AG04449 (cell line): ENCODE measurements at regions not wholly inside any gene's neighbourhood (a gene's known extent, or its start where the extent isn't known, plus 50 kb on each side); places are given as distances from the start of the nearest gene placed in this dataset.

Experiments used
- CTCF ChIA-PET: fragments of 350-600 bp; formaldehyde crosslinking; extraction: SDS; loops from one replicate; lab custom pipeline; 2021; ENCODE audit warnings: antibody characterized with exemption; lab: Yijun Ruan, JAX
- POLR2A ChIA-PET: fragments of 400-600, 350-600 bp; formaldehyde crosslinking; extraction: SDS; loops from one replicate; lab custom pipeline; 2020; ENCODE audit warnings: antibody characterized with exemption, inconsistent platforms; lab: Yijun Ruan, JAX
- DNase-seq: peaks from one replicate; pipeline ENCODE4 v3.0.0-alpha.2; 2010; ENCODE audit warnings: low read depth, low spot score
- H3K4me3 ChIP-seq: 2 replicates; pipeline ENCODE4 v1.5.1; 2011; ENCODE audit warnings: low read depth, mild to moderate bottlenecking, control low read depth, low read length
- CTCF ChIP-seq: IDR thresholded peaks from one replicate; pipeline ENCODE4 v1.5.1; 2011; ENCODE audit warnings: mild to moderate bottlenecking, moderate library complexity, low read length, control low read depth, inconsistent platforms; ENCODE audit not compliant: insufficient read depth; ENCODE audit errors: missing control alignments

- H3K4me3 ChIP-seq, result no peak overlapping the region
- no peak for TF ChIP-seq CTCF
- CTCF ChIA-PET, result interaction anchor here (0.9 to 1.9 kb wide), 3 partner anchors 19 to 45 kb away, joined by 4 to 13 read pairs (median 6); no protein-coding TSS in a partner anchor
- DNase-seq, result no peak
- POLR2A ChIA-PET, result no interaction called here
These were observed 121.2 kb upstream of the TANK start for GRCh38 chr2:161039071-161039470.

- POLR2A ChIA-PET, result interaction anchor here (0.7 kb wide), 1 partner anchor 11 kb away, joined by 4 read pairs; no protein-coding TSS in a partner anchor
- CTCF ChIA-PET, result interaction anchor here (1.6 to 2.5 kb wide), 2 partner anchors 10 to 23 kb away, joined by 3 to 14 read pairs; no protein-coding TSS in a partner anchor
- no peak overlapping the region for H3K4me3 ChIP-seq
- no peak for TF ChIP-seq CTCF
- DNase-seq, result no peak
These were observed 118.9 kb upstream of the TANK start for GRCh38 chr2:161041356-161041755.

- ChIA-PET CTCF (interaction anchor here (2.5 to 6.7 kb wide), 2 partner anchors 21 kb away, joined by 14 to 39 read pairs; no protein-coding TSS in a partner anchor), POLR2A (no interaction called here)
- no peak for DNase-seq
- no peak for TF ChIP-seq CTCF
- H3K4me3 ChIP-seq, result no peak overlapping the region
These were observed 117.1 kb upstream of the TANK start for GRCh38 chr2:161042990-161043625.

- H3K4me3 ChIP-seq, result no peak overlapping the region
- no peak for DNase-seq
- TF ChIP-seq CTCF, result no peak
- POLR2A ChIA-PET, result no interaction called here
- CTCF ChIA-PET, result interaction anchor here (1.5 to 6.7 kb wide), 2 partner anchors 11 to 19 kb away, joined by 3 to 39 read pairs; no protein-coding TSS in a partner anchor
These were observed 115.9 kb upstream of the TANK start for GRCh38 chr2:161044095-161044865.

- CTCF ChIA-PET, result interaction anchor here (1.5 to 6.7 kb wide), 2 partner anchors 11 to 19 kb away, joined by 3 to 39 read pairs; no protein-coding TSS in a partner anchor
- no peak for DNase-seq
- no peak for TF ChIP-seq CTCF
- POLR2A ChIA-PET, result no interaction called here
- no peak overlapping the region for H3K4me3 ChIP-seq
These were observed 115.3 kb upstream of the TANK start for GRCh38 chr2:161044921-161045320.

- H3K4me3 ChIP-seq, result no peak overlapping the region
- ChIA-PET CTCF (interaction anchor here (6.7 kb wide), 1 partner anchor 18 kb away, joined by 39 read pairs; no protein-coding TSS in a partner anchor), POLR2A (no interaction called here)
- DNase-seq, result no peak
- TF ChIP-seq CTCF, result no peak
These were observed 114.5 kb upstream of the TANK start for GRCh38 chr2:161045726-161046125.
